Activated T-cell treated with anti-CD3 and anti-CD28 coated beads, Interleukin-2, amount 50 U/mL, for 4 hours (primary cell): ENCODE measurements at regions not wholly inside any gene's neighbourhood (a gene's known extent, or its start where the extent isn't known, plus 50 kb on each side); places are given as distances from the start of the nearest gene placed in this dataset.
"Not testable (repeated sequence)": the region's sequence is repeated elsewhere in the genome, so short reads cannot be mapped to it uniquely, and the experiment has no call there.

Source experiments
- ATAC-seq, 2 donors: fragments of 200-7000 bp; cut with Tn5 transposase; one replicate each; pipeline ENCODE4 v1.10.0; 2021
- DNase-seq: peaks from one replicate; pipeline ENCODE4 v3.0.0-alpha.2; 2020
- H3K27me3 Mint-ChIP-seq: one replicate; pipeline ENCODE4 v1.8.0; 2021; ENCODE audit warnings: low read depth, mixed read lengths
- H3K36me3 Mint-ChIP-seq: one replicate; pipeline ENCODE4 v1.8.0; 2022; ENCODE audit warnings: mixed read lengths; ENCODE audit not compliant: insufficient read depth
- H3K4me1 Mint-ChIP-seq: one replicate; pipeline ENCODE4 v1.8.0; 2021; ENCODE audit warnings: low read depth, mixed read lengths
- H3K4me3 Mint-ChIP-seq: one replicate; pipeline ENCODE4 v1.8.0; 2021; ENCODE audit warnings: mild to moderate bottlenecking, moderate library complexity, mixed read lengths
- H3K9me3 Mint-ChIP-seq: one replicate; pipeline ENCODE4 v1.8.0; 2021; ENCODE audit warnings: mixed read lengths

DNA sequence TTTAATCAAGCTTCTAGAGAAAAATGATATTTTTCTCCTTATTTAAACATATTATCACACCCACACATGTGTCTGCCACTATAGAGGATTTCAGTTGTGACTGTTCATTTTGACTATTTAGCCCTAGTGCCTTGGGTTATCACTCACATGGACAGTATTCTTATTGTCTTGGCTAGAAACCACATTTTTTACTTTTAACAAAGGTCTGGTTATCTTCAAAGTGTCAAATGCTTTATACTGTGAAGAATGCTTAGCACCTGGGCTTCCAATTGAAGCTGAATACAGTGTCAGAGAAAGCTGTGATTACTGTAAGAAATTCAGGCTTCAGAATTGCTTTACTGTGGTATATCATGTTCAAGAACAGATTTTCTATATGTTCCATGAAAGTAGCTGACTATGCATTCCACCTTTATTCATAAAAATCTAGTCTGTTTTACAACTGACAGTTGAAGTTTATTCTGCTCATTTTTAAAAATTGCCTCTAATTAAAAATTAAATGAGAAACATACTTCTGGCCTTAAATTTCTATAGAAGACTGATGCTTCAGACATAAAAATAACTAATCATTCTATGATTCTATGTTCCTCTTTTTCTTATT, 278.6 kb downstream of the SEMA3D start:
- Mint-ChIP-seq H3K4me1 (no peaks in the 10 kb centered on the region), H3K27me3 (no peaks in the 10 kb centered on the region), H3K4me3 (no peak overlapping the region), H3K9me3 (no peaks in the 10 kb centered on the region), H3K36me3 (no peaks in the 10 kb centered on the region)
- DNase-seq (no peak), ATAC-seq (no peak)

DNA sequence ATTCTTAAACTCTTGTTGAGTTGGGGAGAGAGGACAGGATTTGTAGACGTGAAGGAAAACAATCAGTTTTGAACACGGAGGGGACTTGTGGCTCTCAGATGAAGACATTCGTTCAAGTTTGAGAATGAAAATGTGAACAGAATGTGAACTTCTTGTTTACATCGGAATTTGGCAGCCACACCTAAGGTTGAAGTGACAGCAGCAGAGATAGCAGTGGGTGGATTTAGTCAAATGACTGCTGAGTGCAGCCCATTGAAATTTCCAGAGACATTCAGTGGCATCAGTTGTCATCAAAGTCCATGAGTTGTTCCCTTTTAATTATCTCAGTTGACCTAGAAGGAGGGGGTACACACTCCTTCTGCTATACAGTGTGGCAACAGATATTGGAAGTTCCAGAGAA, 280.0 kb downstream of the SEMA3D start:
- no peaks in the 10 kb centered on the region for H3K4me1 Mint-ChIP-seq
- ATAC-seq (no peak), DNase-seq (no peak)
- H3K4me3 Mint-ChIP-seq = no peak overlapping the region
- H3K9me3 Mint-ChIP-seq = no peaks in the 10 kb centered on the region
- H3K36me3 Mint-ChIP-seq = no peaks in the 10 kb centered on the region
- no peaks in the 10 kb centered on the region for H3K27me3 Mint-ChIP-seq

DNA sequence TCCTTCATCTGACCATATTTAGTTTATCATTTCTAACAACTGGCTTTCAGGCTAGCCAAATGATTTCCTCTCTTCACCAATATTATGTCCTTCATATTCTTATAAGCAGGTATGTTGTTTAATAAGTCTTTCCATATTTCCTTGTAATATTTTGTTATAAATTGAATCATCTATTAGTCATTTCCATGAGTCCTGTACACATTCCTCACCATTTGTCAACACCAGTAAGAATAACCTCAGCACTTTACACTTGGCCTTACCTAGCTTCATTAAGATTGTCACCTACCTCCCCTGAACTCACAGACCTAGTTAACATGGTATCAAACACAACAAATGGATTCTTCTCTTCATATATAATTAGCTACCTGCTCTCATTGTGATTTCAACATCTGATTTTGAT, 282.3 kb downstream of the SEMA3D start:
- Mint-ChIP-seq H3K36me3 (no peaks in the 10 kb centered on the region), H3K4me3 (no peak overlapping the region)

DNA sequence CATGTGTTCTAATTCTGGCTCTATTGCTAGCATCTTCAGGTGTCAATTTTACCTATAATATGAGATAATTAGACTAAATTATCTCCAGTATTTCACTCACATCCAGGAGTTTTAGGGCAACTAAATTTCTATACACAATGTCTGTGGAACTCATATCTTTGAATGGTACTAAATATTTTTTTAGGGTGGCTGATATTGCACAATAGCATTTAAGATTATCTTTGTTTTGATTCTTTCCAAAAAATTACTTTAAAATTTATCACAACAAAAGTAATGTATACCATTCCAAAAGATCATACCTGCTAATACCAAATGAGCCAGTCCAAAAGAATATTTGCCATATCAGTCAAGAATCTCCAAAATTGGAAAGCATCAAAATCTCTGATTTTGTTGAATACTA, 285.5 kb downstream of the SEMA3D start:
- DNase-seq = no peak
- peaks cover 3% of the 10 kb centered on the region for H3K9me3 Mint-ChIP-seq
- no peak for ATAC-seq
- H3K4me3 Mint-ChIP-seq = no peak overlapping the region
- H3K4me1 Mint-ChIP-seq = no peaks in the 10 kb centered on the region
- no peaks in the 10 kb centered on the region for H3K27me3 Mint-ChIP-seq
- H3K36me3 Mint-ChIP-seq = no peaks in the 10 kb centered on the region

More for the DNA sequence above, 282.3 kb downstream of the SEMA3D start:
- Mint-ChIP-seq H3K27me3 (no peaks in the 10 kb centered on the region), H3K9me3 (no peaks in the 10 kb centered on the region), H3K4me1 (no peaks in the 10 kb centered on the region)
- DNase-seq (no peak), ATAC-seq (no peak)

DNA sequence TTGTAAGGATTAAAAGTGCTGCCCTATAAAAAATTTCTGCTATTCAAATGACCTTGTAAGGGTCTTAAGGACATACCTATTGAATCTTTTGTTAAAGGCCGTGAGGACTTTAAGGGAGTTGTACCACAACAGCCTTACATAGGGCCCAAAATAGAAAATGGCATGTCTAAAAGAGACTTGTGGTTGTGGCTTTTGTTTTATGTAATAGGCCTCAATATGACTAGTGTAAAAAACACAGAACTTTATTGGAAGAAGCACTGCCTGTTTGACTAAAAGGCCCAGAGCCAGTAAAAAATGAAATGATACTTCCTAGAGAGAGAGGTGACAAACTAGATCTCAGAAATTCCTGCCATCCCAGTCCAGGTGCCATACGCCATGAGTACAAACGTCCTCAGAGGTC, 286.6 kb downstream of the SEMA3D start:
- H3K9me3 Mint-ChIP-seq = peaks cover 3% of the 10 kb centered on the region
- no peaks in the 10 kb centered on the region for H3K4me1 Mint-ChIP-seq
- no peak for DNase-seq
- no peaks in the 10 kb centered on the region for H3K36me3 Mint-ChIP-seq
- H3K27me3 Mint-ChIP-seq = no peaks in the 10 kb centered on the region
- no peak for ATAC-seq
- H3K4me3 Mint-ChIP-seq = no peak overlapping the region

DNA sequence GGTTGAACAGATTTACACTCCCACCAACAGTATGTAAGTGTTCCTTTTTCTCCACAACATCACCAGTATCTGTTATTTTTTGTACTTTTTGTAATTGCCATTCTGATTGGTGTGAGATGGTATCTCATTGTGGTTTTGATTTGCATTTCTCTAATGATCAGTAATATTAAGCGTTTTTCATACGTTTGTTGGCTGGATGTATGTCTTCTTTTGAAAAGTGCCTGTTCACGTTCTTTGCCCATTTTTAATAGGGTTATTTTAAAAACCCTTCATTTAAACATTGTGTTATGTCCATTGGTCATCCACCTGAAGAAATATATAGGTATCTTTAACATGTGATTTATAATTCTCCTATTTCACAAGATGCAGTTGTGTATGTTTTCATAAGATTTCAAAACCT, 291.3 kb downstream of the SEMA3D start:
- no peaks in the 10 kb centered on the region for H3K4me1 Mint-ChIP-seq
- H3K4me3 Mint-ChIP-seq = no peak overlapping the region

DNA sequence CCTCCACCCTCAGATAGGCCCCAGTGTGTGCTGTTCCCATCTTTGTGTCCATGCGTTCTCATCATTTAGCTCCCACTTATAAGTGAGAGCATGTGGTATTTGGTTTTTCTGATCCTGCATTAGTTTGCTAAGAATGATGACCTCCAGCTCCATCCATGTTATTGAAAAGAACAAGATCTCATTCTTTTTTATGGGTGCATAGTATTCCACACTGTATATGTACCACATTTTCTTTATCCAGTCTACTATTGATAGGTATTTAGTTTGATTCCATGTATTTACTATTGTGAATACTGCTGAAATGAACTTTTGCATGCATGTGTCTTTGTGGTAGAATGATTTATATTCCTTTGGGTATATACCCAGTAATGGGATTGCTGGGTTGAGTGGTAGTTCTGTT, 303.3 kb downstream of the SEMA3D start:
- not testable (repeated sequence) for H3K27me3 Mint-ChIP-seq, H3K4me1 Mint-ChIP-seq, DNase-seq, ATAC-seq, H3K36me3 Mint-ChIP-seq, H3K4me3 Mint-ChIP-seq
- peaks cover 15% of the 10 kb centered on the region for H3K9me3 Mint-ChIP-seq

More for the DNA sequence above, 291.3 kb downstream of the SEMA3D start:
- Mint-ChIP-seq H3K36me3 (no peaks in the 10 kb centered on the region), H3K9me3 (peaks cover 7% of the 10 kb centered on the region), H3K27me3 (no peaks in the 10 kb centered on the region)
- no peak for DNase-seq
- no peak for ATAC-seq

DNA sequence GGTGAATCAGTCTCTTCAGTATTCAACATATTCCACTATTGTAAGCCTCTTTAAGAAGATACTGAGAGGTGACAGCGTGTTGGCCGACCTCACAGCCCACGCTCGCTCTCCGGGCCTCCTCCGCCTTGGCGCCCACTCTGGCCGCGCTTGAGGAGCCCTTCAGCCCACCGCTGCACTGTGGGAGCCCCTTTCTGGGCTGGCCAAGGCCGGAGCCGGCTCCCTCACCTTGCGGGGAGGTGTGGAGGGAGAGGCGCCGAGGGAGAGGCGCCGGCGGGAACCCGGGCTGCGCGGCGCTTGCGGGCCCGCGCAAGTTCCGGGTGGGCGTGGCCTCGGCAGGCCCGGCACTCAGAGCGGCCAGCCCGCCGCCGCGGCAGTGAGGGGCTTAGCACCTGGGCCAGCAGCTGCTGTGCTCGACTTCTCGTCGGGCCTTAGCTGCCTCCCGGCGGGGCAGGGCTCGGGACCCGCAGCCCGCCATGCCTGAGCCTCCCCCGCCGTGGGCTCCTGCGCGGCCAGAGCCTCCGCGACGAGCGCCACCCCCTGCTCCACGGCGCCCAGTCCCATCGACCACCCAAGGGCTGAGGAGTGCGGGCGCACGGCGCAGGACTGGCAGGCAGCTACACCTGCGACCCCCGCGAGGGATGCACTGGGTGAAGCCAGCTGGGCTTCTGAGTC, 306.4 kb downstream of the SEMA3D start:
- not testable (repeated sequence) for ATAC-seq, H3K36me3 Mint-ChIP-seq, DNase-seq, H3K4me3 Mint-ChIP-seq, H3K27me3 Mint-ChIP-seq, H3K4me1 Mint-ChIP-seq
- H3K9me3 Mint-ChIP-seq = peaks cover 15% of the 10 kb centered on the region

DNA sequence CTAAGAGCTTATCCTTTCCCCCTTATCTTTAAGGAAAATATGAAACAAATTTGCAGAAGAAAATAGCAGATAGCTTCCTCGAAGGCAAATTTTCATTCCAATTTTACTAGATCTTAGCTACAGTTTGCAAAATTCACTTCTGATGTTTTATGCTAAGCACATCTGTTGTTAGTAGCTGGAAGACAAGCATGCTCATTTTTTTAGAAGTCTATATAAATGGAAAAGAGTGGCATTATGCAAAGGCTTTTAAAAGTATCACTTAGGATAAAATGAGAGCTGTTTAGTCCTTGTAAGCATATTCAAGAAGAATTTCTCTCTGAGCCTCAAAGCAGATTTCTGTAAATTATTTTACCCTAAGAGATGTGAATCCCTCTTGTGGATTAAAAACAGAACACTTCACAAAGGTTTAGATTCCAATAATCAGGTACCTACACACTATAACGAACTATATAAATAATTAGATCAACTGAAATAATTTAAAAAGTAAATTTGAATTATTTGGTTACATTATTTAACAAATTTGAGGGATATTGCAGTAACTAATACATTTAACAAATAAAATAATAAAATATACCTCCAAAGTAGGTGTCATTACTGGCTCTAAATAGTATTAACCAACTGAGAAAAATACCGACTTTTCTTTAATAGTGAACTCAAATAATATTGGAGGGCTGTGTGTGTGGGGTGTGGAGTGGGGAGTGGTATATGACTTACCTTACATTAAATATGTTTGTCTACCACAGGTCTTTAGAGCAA, 307.1 kb downstream of the SEMA3D start:
- H3K9me3 Mint-ChIP-seq = peaks cover 14% of the 10 kb centered on the region
- DNase-seq (no peak), ATAC-seq (no peak)
- H3K4me1 Mint-ChIP-seq = no peaks in the 10 kb centered on the region
- no peaks in the 10 kb centered on the region for H3K27me3 Mint-ChIP-seq
- H3K4me3 Mint-ChIP-seq = no peak overlapping the region
- H3K36me3 Mint-ChIP-seq = no peaks in the 10 kb centered on the region

DNA sequence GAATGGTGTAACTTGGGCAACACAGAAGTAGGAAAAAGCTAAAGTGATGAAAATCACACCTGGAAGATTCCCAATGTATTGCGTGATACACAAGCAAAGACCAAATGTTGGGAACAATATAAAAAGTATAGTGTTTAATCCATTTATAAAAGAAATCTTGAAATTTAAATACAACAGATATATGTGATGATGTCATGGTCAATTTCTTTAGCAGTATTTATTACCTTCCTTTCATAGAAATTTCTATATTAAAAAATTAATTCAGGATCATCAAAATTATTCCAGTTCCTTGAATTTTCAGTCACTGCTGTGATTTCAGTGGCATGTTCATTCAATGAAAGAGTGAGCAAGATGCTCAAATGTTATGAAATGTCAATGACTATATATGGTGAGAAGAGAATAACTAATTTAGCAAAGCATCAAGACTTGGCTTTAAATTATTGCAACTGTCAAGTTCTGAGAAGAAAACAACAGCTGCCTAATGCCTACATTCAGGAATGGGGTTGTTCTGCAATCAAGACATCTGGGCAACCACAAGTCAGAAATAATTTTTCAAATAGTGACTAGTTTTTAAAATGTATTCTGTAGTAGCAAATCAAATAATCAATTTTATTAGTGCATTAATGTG, 308.8 kb downstream of the SEMA3D start:
- Mint-ChIP-seq H3K4me3 (no peak overlapping the region), H3K36me3 (no peaks in the 10 kb centered on the region), H3K4me1 (no peaks in the 10 kb centered on the region), H3K9me3 (peaks cover 3% of the 10 kb centered on the region), H3K27me3 (no peaks in the 10 kb centered on the region)
- ATAC-seq (no peak), DNase-seq (no peak)

DNA sequence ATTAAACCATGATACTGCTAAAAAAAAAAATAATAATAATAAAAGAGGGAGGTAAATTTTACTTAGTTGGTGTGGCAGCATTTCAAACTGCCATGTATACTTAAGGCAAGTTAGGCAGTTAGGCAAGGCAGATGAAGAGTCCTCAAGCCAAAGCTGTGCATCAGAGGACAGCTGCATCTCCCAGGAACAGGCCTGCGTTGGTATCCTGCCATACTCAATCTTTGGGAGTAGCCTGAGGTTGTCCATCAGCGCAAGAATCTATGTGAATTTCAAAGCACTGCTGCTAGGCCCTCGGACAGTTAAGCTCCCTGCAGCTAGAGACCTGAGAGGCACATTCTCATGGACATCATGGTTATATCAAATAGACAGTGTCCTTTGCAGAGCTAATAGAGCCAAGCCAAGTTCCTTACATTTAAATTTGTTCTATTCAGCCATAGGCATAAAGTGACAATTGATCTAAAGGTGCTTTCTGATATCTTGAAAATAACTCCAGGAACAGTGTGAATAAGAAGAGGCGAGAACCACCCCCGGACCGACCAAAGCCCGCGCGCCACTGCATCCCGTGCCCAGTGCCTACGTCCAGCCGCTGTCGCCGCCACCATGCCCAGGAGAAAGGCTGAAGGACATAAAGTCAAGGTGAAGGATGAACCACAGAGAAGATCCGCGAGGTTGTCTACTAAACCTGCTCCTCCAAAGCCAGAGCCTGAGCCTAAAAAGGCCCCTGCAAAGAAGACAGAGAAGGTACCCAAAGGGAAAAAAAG, 310.6 kb downstream of the SEMA3D start:
- Mint-ChIP-seq H3K4me1 (no peaks in the 10 kb centered on the region), H3K27me3 (no peaks in the 10 kb centered on the region), H3K9me3 (peaks cover 4% of the 10 kb centered on the region), H3K36me3 (no peaks in the 10 kb centered on the region), H3K4me3 (no peak overlapping the region)
- DNase-seq (no peak), ATAC-seq (no peak)

DNA sequence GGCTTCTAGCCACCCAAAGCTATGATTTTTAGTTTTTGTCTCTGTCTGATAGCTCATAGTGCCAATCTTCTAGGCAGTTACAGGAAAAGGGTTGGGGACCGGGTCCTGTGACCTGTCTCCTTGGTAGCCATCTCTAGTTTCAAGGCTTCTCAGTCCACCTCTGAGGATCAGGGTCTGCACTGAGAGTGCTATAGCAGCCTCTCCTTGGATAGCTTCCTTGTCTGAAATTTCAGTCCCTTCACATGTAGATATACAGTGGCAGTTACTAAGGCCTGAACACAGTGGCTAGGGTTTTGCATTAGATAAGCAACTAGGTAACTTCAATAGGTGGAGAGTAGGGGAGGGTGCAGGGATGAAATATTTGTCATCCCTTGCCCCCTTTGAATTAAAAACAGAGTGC, 321.3 kb downstream of the SEMA3D start:
- no peaks in the 10 kb centered on the region for H3K27me3 Mint-ChIP-seq

DNA sequence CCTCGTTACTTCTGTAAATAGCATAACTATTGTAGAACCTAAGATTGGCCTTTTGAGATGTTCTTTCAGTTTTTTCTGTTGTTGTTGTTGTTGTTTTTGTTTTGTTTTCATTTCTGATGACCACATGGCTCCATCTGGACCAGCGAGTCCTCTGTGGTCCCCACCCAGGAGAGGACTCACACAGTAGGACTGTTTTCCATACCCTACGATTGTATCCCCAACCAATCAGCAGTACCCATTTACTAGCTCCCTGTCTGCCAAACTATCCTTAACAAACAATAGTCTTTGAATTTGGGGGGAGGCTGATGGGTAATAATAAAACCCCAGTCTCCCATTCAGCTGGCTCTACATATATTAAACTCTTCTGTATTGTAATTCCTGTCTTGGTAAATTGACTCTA, 329.5 kb downstream of the SEMA3D start:
- no peaks in the 10 kb centered on the region for H3K36me3 Mint-ChIP-seq
- no peak overlapping the region for H3K4me3 Mint-ChIP-seq
- no peaks in the 10 kb centered on the region for H3K9me3 Mint-ChIP-seq

More for the DNA sequence above, 321.3 kb downstream of the SEMA3D start:
- H3K9me3 Mint-ChIP-seq = no peaks in the 10 kb centered on the region
- H3K4me1 Mint-ChIP-seq = no peaks in the 10 kb centered on the region
- no peak overlapping the region for H3K4me3 Mint-ChIP-seq
- H3K36me3 Mint-ChIP-seq = no peaks in the 10 kb centered on the region
- ATAC-seq (no peak), DNase-seq (no peak)

DNA sequence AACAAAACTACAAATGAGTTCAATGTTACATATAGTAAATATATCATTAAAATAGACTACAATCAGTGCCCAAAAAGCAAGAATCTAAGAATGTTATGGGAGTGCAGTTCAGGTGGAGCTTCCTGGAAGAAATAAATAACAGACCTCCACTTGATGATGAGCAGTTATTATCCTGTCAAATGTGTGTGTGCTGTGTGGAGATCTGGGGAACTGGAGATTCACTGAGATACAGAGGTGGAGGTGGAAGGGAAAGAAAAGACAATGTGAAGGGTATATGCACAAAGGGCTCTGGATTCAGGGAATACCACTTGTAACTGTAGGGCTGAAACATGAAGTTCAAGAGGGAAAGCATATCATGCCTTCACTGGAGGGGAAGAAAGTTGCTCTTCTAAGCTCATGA, 331.1 kb downstream of the SEMA3D start:
- H3K27me3 Mint-ChIP-seq = no peaks in the 10 kb centered on the region

More for the DNA sequence above, 329.5 kb downstream of the SEMA3D start:
- DNase-seq = no peak
- Mint-ChIP-seq H3K4me1 (no peaks in the 10 kb centered on the region), H3K27me3 (no peaks in the 10 kb centered on the region)
- ATAC-seq = no peak

More for the DNA sequence above, 331.1 kb downstream of the SEMA3D start:
- H3K9me3 Mint-ChIP-seq = no peaks in the 10 kb centered on the region
- no peaks in the 10 kb centered on the region for H3K36me3 Mint-ChIP-seq
- no peak overlapping the region for H3K4me3 Mint-ChIP-seq
- ATAC-seq (no peak), DNase-seq (no peak)
- no peaks in the 10 kb centered on the region for H3K4me1 Mint-ChIP-seq
